ENCODE measurements at regions not wholly inside any gene's neighbourhood (a gene's known extent, or its start where the extent isn't known, plus 50 kb on each side); places are given as distances from the start of the nearest gene placed in this dataset.

DNA sequence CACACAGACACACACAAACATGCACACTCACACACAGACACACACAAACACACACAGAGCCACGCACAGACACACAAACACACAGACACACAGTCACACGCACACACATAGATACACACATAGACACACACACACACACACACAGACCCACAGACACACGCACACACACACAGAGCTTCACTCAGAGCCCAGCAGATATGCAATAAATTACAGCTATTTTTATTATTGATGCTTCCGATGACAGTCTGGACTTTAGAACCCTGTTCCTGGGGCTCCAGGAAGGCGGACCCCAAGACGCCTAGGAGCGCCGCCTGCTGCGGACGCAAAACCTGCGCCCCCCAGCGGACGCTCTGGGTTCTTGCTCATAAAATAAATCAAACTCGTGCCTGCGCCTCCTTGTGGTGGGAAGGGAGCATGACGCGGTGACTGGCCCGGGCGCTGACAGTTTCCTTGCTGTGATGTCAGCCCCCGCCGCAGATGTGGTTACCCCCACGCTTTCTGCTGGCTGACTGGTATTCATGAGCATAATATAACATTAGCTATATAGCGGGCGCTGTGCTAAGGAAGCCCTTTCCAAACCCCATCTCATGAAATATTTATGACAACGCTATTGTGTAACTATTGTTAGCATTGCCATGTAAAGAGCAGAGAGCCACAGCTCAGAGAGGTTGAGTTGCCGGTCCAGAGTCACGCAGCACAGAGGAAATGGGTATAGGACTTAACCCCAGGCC, 64.4 kb upstream of the TM9SF2 start:
- DNase-seq, result peak; percentile 89

DNA sequence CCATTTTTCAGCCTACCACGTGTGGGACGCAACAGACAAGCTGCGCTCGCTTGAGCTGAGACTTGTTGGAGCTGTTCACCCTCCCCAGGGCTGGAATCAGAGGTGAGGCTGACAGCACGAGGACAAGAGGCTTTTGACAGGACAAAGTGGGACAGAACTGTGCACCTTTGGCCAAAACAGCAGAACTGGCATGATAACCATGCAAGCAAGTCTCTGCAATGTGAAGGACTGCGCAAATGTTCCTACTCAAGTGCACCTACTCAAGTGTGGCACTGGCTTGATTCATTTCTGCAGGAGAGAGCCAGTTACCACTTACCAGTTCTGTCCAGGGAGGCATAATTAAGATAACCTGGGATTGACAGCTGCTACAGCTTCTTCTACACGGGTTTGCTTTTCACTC, 62.2 kb upstream of the TM9SF2 start:
- DNase-seq, result no peak

DNA sequence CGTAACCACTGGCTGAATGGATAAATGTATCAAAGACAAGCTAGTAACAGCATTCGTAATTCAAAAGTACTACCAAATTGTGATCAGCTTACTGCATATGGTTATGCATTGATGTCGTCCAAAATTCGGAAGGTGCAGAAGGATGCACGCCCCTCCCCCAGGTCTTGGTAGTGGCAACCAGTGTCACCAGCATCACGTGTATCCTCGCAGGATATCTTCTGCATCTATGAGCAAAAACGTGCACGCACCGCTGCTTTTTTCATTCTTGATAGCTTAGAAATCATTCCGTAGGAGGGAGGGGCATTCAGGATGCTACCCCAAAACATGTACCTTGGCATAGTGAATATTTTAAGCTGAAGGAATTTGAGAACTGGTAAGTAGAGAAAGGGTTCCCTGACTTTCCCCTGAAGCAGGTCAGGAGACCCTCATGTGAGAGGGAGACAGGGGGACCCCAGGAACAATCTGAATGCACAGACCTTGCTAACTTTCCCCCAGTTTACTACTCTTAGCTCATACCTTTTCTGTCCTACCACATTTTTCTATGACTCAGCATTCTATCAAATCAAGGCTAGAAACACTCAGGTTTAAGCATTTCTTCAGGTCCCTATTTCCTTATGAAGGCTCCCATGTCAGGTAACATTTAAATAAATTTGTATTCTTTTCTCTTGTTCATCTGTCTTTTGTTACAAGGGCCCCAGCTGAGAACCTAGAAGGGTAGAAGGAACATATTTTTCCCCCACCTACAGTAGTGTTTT, 61.2 kb upstream of the TM9SF2 start:
- DNase-seq, result no peak

DNA sequence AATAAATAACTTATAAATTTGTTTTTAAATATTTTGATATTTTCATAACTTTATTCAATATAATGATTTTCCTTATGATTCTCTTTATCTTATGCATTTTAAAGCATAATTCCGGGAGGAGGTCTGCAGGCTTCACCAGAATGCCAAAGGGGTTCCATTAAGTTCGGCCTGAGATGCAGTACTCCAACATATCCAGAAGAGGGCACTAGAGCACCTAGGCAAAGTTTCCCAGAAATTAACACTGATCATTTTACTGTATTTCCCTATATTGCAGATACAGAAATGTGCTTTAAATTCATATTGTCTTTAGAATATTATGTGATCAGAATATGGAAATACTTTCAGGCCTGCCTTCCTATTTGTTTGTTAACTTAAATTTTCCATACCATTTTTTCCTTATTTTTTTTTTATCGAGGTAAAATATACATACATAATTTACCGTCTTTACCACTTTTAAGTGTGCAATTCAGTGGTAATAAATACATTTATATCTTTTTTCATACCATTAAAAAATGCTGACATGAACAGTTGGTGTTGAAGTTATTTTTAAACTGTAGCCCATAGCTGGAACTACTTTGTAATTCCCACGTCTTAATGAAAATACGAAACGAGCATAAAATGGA, 58.9 kb upstream of the TM9SF2 start:
- DNase-seq, result no peak

DNA sequence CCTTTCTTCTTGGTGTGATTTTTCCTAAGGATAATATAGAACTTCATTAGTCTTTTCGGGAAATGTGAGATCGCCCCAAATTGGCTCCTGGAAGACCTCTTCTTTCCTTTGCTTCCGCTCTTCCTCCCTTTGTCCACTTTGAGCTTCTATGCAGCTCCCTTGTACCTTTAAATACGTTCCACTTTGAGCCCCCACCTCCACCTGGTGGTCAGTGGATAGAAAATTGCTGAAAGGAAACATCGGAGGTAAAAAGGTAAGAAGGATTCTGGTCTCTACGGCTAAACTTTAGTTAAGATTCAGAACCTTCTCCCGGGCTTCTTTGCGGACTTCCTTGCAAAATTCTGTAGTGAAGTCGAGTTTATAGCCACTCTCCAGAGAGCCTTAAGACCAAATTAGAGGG, 55.0 kb upstream of the TM9SF2 start:
- DNase-seq, result no peak

DNA sequence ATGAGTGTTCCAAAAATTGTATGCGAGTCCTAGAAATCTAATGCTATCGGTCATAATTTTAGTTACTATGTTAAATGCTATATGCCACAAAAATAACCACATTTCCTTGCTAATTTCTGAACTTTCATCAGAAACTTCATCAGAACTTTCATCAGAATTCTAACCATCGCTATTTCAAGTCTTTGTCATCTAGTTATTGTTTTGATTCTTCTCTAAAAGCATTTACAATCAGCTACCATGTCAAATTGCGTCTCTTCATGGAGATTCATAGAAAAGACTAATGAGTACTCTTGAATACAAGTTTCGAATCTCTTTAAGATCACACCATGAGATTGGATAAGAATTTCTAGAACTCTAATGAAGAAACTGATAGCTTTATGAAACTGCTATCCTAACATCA, 52.7 kb upstream of the TM9SF2 start:
- no peak for DNase-seq

DNA sequence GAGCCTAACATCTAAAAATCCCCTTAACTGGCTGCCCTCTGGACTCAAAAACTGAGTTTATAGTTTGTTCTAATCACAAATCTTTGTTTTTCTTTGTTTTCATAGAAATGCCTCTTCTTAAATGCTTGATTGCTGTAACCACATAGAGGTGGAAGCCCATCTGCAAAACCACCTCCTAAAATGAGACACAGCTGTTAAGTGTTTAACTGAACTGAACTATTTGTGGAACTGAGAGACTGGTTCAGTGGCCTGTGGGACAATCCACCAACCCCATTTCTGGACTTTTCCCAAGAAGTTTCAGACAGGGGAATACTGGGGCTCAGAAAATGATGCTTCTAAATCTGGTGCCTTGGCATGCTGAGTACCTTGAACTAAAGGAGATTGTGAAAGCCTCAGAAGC, 50.9 kb upstream of the TM9SF2 start:
- DNase-seq, result no peak
